ENCODE measurements at regions not wholly inside any gene's neighbourhood (a gene's known extent, or its start where the extent isn't known, plus 50 kb on each side); places are given as distances from the start of the nearest gene placed in this dataset.

GRCh38 chr11:59295435-59295834 is 63.3 kb upstream of the OR5AN1 start:
- TF ChIP-seq POLR2A (IDR thresholded peaks at IDR 0.05) (no peak), CTCF (IDR thresholded peaks at IDR 0.05) (no peak)

Measured in esophagus squamous epithelium (tissue), 4 donors.